Prostate gland (tissue), 2 donors: ENCODE measurements at regions not wholly inside any gene's neighbourhood (a gene's known extent, or its start where the extent isn't known, plus 50 kb on each side); places are given as distances from the start of the nearest gene placed in this dataset.

Experiments
- DNase-seq: peaks from one replicate; pipeline ENCODE4 v3.0.0-alpha.2; 2019; ENCODE audit warnings: low spot score
- H3K27ac ChIP-seq, 2 donors: fragments of 200-600 bp; sonication (generic); 2 replicates each; pipeline ENCODE4 v1.5.1; 2017 to 2019
- H3K27me3 ChIP-seq: fragments of 200-600 bp; sonication (generic); replicated peaks from 2 replicates; pipeline ENCODE4 v1.5.1; 2019; ENCODE audit not compliant: insufficient read depth
- H3K36me3 ChIP-seq, 2 donors: fragments of 200-600 bp; sonication (generic); 1 replicate in 1 of 2; 2 replicates in 1 of 2; pipeline versions ENCODE4 v1.5.1 to v1.8.1; 2017 to 2019
- H3K4me1 ChIP-seq: fragments of 200-600 bp; sonication (generic); replicated peaks from 2 replicates; pipeline ENCODE4 v1.5.1; 2019
- H3K4me3 ChIP-seq, 2 donors: fragments of 200-600 bp; sonication (generic); 2 replicates each; pipeline ENCODE4 v1.5.1; 2017 to 2019
- H3K9me3 ChIP-seq: fragments of 200-600 bp; sonication (generic); 2 replicates; pipeline ENCODE4 v1.5.1; 2017
- CTCF ChIP-seq, 4 experiments: fragments of 200-600 bp in 2 of 4; fragments of 450-650 bp in 2 of 4; sonication (generic) in 2 of 4; IDR thresholded peaks; 1 replicate in 3 of 4; 2 replicates in 1 of 4; pipeline ENCODE4 v1.5.1; 2016 to 2019; ENCODE audit warnings: antibody characterized with exemption in 4 of 4, mild to moderate bottlenecking in 2 of 4, moderate library complexity in 2 of 4
- POLR2A ChIP-seq: fragments of 450-650 bp; IDR thresholded peaks from one replicate; pipeline ENCODE4 v1.6.1; 2016; ENCODE audit warnings: antibody characterized with exemption, mild to moderate bottlenecking
- POLR2AphosphoS5 ChIP-seq: sonication (generic); formaldehyde crosslinking; IDR thresholded peaks from one replicate; pipeline ENCODE4 v1.6.1; 2017; ENCODE audit warnings: antibody characterized with exemption
- WGBS: methylation state at CpG from one replicate; pipeline ENCODE4 v1.1.5; 2018; 5-methylcytosine and 5-hydroxymethylcytosine counted together
- intact Hi-C: fragments of 100-400 bp; cut with DNase I; formaldehyde crosslinking; loops from one replicate; pipeline ENCODE4 v1.14.2; 2022

- H3K36me3 ChIP-seq: no peaks in the 10 kb centered on the region
- intact Hi-C loops: no loop called here
- no peaks in the 10 kb centered on the region for H3K9me3 ChIP-seq
- DNase-seq: no peak
- H3K27ac ChIP-seq: no peak overlapping the region
- WGBS: 96% methylated on average over 1 of the region's 1 CpG
- H3K27me3 ChIP-seq: no peaks in the 10 kb centered on the region
- H3K4me3 ChIP-seq: no peak overlapping the region
- TF ChIP-seq POLR2AphosphoS5 (no peak), POLR2A (no peak), CTCF (IDR thresholded peaks at IDR 0.05) (no peak)
- H3K4me1 ChIP-seq: no peaks in the 10 kb centered on the region
Observed at GRCh38 chr18:27668158-27668557, 483.1 kb upstream of the CHST9 start.

GRCh38 chr18:27667064-27667463, 482.0 kb upstream of the CHST9 start:
- no peaks in the 10 kb centered on the region for H3K4me1 ChIP-seq
- H3K27me3 ChIP-seq: no peaks in the 10 kb centered on the region
- DNase-seq: no peak
- no peaks in the 10 kb centered on the region for H3K9me3 ChIP-seq
- intact Hi-C loops: no loop called here
- 68% methylated on average over 6 of the region's 6 CpGs for WGBS
- no peak overlapping the region for H3K4me3 ChIP-seq
- H3K36me3 ChIP-seq: no peaks in the 10 kb centered on the region
- TF ChIP-seq POLR2A (no peak), POLR2AphosphoS5 (no peak), CTCF (IDR thresholded peaks at IDR 0.05) (no peak)
- H3K27ac ChIP-seq: no peak overlapping the region

GRCh38 chr18:27666016-27666415, 480.9 kb upstream of the CHST9 start:
- 69% methylated on average over 3 of the region's 3 CpGs for WGBS
- Histone ChIP-seq H3K4me3 (no peak overlapping the region), H3K27ac (no peak overlapping the region), H3K4me1 (no peaks in the 10 kb centered on the region), H3K9me3 (no peaks in the 10 kb centered on the region), H3K27me3 (no peaks in the 10 kb centered on the region), H3K36me3 (no peaks in the 10 kb centered on the region)
- intact Hi-C loops: no loop called here
- no peak for TF ChIP-seq CTCF (IDR thresholded peaks at IDR 0.05)
- no peak for TF ChIP-seq POLR2AphosphoS5
- no peak for TF ChIP-seq POLR2A
- no peak for DNase-seq

- Histone ChIP-seq H3K4me1 (no peaks in the 10 kb centered on the region), H3K27me3 (no peaks in the 10 kb centered on the region), H3K4me3 (no peak overlapping the region), H3K36me3 (no peaks in the 10 kb centered on the region), H3K9me3 (no peaks in the 10 kb centered on the region), H3K27ac (no peak overlapping the region)
- 52% methylated on average over 5 of the region's 5 CpGs for WGBS
- no peak for TF ChIP-seq POLR2A
- no peak for TF ChIP-seq CTCF (IDR thresholded peaks at IDR 0.05)
- no peak for TF ChIP-seq POLR2AphosphoS5
- intact Hi-C loops: no loop called here
- no peak for DNase-seq
Observed at GRCh38 chr18:27665264-27665799, 480.2 kb upstream of the CHST9 start.

GRCh38 chr18:27662949-27663348, 477.8 kb upstream of the CHST9 start:
- Histone ChIP-seq H3K27me3 (no peaks in the 10 kb centered on the region), H3K9me3 (no peaks in the 10 kb centered on the region), H3K36me3 (no peaks in the 10 kb centered on the region), H3K27ac (no peak overlapping the region), H3K4me1 (no peaks in the 10 kb centered on the region), H3K4me3 (no peak overlapping the region)
- TF ChIP-seq CTCF (IDR thresholded peaks at IDR 0.05) (no peak), POLR2AphosphoS5 (no peak), POLR2A (no peak)
- WGBS: 92% methylated on average over 4 of the region's 4 CpGs
- intact Hi-C loops: no loop called here
- DNase-seq: no peak
